Transverse colon (tissue), 3 donors: ENCODE measurements at regions not wholly inside any gene's neighbourhood (a gene's known extent, or its start where the extent isn't known, plus 50 kb on each side); places are given as distances from the start of the nearest gene placed in this dataset.

Experiments
- CTCF ChIP-seq, 5 experiments: fragments of 200-600 bp in 3 of 5; fragments of 450-650 bp in 2 of 5; sonication (generic) in 3 of 5; IDR thresholded peaks; 1 replicate in 2 of 5; 2 replicates in 3 of 5; pipeline ENCODE4 v1.5.1; 2016 to 2017; ENCODE audit warnings: antibody characterized with exemption in 5 of 5, inconsistent platforms in 3 of 5, mild to moderate bottlenecking in 2 of 5, moderate library complexity in 1 of 5
- EP300 ChIP-seq: sonication (generic); formaldehyde crosslinking; IDR thresholded peaks from one replicate; pipeline ENCODE4 v1.6.1; 2017; ENCODE audit warnings: antibody characterized with exemption, low read depth
- POLR2A ChIP-seq: fragments of 450-650 bp; IDR thresholded peaks from one replicate; pipeline ENCODE4 v1.6.1; 2016; ENCODE audit warnings: antibody characterized with exemption, mild to moderate bottlenecking, moderate library complexity

GRCh38 chr3:104779324-104779723, 587.4 kb upstream of the ALCAM start:
- TF ChIP-seq CTCF (IDR thresholded peaks at IDR 0.05) (no peak), EP300 (no peak), POLR2A (no peak)
